Loucy (cell line): ENCODE measurements at regions not wholly inside any gene's neighbourhood (a gene's known extent, or its start where the extent isn't known, plus 50 kb on each side); places are given as distances from the start of the nearest gene placed in this dataset.

Experiments
- EZH2phosphoT487 ChIP-seq: fragments of 200-600 bp; IDR thresholded peaks from 2 replicates; pipeline ENCODE4 v1.6.1; 2018; ENCODE audit warnings: antibody characterized with exemption, mild to moderate bottlenecking, moderate library complexity, borderline replicate concordance
- TF ChIP-seq, protein P1 (sequence below): fragments of 200-600 bp; sonication (generic); conservative IDR thresholded peaks from 2 replicates; pipeline ENCODE4 v1.5.1; 2014; ENCODE audit warnings: mild to moderate bottlenecking, antibody characterized with exemption, low read length

DNA sequence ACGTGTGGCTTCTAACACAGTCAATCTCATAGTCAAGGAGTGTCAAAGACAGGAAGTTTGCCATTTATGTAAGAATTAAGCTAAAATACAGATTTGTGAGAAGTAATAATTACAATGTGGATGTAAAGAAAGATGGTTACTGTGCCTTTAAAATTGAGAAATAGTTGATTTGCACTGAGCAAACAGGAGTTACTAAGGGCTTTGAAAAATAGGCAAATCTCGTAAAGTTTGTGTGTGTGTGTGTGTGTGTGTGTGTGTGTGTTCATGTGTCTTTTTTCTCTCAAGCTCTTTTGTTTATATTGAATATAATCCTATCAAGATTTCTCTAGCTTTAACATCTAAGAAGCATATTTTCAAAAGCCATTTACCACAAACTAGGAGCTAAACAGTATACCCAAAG lies 2284.5 kb downstream of the LRRC4C start:
- TF ChIP-seq, protein P1, sequence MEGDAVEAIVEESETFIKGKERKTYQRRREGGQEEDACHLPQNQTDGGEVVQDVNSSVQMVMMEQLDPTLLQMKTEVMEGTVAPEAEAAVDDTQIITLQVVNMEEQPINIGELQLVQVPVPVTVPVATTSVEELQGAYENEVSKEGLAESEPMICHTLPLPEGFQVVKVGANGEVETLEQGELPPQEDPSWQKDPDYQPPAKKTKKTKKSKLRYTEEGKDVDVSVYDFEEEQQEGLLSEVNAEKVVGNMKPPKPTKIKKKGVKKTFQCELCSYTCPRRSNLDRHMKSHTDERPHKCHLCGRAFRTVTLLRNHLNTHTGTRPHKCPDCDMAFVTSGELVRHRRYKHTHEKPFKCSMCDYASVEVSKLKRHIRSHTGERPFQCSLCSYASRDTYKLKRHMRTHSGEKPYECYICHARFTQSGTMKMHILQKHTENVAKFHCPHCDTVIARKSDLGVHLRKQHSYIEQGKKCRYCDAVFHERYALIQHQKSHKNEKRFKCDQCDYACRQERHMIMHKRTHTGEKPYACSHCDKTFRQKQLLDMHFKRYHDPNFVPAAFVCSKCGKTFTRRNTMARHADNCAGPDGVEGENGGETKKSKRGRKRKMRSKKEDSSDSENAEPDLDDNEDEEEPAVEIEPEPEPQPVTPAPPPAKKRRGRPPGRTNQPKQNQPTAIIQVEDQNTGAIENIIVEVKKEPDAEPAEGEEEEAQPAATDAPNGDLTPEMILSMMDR = no peak
- no peak for TF ChIP-seq EZH2phosphoT487
